GM18498 (cell line): ENCODE measurements at regions not wholly inside any gene's neighbourhood (a gene's known extent, or its start where the extent isn't known, plus 50 kb on each side); places are given as distances from the start of the nearest gene placed in this dataset.

Source experiments
- ATAC-seq: cut with Tn5 transposase; IDR thresholded peaks from one replicate; pipeline ENCODE4 v1.9.1; 2021; ENCODE audit warnings: mild to moderate bottlenecking, moderate library complexity; ENCODE audit not compliant: unreplicated experiment

- peak; percentile 68 for ATAC-seq
These were observed 87.2 kb downstream of the PTTG1 start for GRCh38 chr5:160508780-160509361.

- no peak for ATAC-seq
These were observed 89.8 kb downstream of the PTTG1 start for GRCh38 chr5:160511280-160511929.
